ENCODE measurements at regions not wholly inside any gene's neighbourhood (a gene's known extent, or its start where the extent isn't known, plus 50 kb on each side); places are given as distances from the start of the nearest gene placed in this dataset.

DNA sequence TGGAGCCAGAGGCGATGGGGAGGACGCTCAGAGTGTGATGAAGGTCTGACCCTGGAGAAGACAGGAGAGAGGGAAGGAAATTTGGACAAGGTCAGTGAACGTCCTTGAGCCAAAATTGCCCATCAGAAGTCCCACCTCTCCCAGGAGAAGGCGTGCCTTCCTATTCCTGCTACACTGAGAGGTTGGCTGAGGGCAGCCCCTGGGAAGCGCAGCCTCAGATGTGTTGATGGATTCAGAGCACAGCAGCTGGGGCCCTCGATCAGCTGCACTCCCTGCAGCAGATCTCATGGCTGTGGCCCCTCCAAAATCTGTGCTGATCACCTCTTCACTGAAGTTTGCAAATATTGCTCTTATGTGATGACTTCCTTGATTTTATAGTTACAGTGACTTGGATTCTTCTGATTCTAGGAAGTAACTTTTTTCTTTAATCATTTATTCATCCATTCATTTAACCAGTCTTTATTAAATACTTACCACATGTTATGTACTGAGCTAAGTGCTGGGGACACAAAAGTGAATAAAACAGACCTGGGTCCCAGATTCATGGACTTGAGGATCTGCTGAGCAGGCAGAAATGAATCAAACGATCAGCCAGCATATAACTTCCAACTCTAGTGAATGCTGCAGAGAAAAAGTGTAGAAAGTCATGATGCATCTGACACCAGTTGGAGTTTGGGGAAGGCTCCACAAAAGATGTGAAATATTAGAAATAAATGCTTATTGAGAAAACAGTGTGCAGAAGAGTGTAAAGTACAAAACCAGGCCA, 69.6 kb upstream of the ARMC2 start:
- no peak for DNase-seq (ENCODE audit: low read depth, low spot score)

DNA sequence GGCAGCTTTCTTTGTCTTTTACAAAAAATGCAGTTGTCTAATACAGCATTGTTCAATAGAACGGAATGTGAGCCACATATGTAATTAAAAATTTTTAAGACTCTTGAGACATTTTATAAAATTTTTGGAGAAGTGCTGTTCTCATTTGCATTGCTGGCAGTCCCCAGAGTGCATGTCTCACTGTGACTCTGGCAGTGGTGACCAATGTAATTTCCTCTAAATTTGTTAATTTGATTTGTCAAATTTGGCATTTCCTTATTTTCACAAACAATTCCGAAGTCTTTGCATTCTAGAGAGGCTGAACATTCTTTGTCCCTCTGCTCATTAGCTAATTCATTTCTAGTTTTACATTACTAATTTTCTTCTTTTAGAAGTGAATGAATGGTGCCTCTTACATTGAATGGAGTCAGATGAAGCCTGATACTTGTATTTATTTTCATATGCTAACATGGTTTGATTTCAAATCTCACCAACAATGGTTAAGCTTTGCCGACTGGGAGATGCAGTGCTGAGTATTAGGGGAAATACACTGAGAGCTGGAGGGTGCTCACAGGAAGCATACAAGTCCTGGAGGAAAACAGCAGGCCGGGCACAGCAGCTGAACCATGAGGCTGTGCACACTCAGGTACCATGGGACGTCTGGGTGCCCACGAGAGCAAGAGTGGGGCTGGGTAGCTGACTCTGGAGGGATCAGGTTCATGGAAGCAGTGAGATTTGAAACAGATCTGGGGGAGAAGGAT, 68.5 kb upstream of the ARMC2 start:
- DNase-seq (ENCODE audit: low read depth, low spot score): no peak

DNA sequence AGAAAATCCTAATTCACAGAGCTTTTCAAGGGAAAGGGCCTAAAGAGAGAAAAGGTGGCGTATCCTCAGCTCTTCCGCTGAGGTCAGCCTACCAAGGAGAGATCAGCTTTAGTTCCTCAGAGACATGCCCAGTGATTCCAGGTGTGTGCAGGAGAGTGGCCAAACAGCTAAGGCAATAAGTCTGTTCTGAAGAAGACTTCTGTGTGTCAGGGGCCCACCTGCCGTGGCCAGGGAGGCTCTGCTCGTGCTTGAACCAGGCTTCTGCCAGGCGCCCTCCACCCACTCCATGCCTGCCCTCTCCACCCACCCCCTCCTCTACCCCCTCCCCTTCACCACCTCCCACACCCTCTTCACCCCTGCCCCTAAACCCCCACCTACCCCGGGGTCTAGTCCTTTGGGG, 67.4 kb upstream of the ARMC2 start:
- DNase-seq (ENCODE audit: low read depth, low spot score): no peak

DNA sequence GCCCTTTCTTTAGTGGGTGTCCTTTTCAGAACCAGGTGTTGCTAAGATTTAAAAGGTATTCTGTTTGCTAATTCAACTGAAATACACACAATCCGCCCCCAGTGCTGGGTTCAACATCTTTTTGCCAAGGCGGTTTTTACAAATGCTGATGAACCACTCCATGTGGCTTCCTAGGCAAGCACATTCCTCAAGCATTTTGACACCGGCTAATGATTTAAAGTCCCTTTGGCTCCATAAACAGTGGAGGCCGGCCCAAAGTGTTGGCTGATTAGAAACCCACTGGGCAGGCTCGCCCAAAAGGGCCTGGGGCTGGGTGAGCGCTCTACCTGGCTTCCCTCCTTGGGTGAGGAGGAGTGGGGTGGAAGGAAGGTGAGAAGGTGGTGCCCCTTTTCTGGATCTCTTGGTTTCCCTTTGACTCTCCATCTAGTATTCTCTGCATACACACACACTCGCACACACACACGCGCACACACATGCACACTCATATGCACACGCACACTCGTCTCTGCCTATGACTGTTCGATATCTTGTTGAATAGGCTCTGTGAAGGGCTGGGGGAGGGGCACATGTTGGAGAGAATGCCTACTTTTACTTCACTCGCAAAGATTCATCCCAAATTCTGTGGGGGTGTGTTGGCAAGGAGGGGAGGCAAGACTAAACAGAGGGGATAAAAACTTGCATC, 66.7 kb upstream of the ARMC2 start:
- peak; percentile 60 for DNase-seq (ENCODE audit: low read depth, low spot score)

DNA sequence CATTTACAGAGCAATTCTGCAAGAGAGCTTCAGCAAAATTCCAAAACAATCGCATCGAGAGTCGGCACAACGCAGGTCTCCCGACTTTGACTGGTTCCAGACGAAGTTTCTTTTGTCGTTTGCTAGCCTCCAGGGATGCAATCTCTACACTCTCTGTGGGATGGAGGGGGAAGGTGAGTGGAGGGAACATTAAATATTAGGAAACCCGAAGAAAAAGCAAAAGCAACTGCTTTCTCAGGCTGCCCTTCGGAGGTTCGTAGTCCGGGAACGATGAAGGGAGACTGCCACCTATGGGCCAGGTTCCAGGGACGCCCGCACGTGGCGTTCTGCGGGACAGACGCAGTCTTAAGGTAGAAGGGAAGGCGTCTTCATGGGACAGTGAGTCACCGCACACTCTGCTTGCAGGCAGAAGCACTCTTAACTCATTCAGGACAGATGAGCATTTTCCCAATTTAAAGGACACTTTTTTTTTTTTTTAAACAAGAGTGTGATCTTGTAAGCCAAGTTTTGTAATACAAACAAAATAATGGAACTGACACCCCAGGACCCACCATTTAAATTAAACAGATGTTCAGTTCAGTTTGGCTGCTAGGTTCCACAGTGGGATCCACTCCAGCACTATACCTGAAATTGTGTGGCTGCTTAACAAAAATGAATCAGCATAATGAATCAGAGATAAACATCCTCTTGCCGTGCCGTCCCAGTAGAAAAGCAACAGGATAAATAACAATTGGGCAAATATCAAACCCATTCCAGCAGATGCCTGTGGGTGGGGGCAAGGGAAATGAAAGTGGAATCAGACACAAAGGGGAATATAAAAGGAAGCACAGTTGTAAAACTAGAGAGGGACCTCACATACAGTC, 65.8 kb upstream of the ARMC2 start:
- DNase-seq (ENCODE audit: low read depth, low spot score): peak; percentile 65

DNA sequence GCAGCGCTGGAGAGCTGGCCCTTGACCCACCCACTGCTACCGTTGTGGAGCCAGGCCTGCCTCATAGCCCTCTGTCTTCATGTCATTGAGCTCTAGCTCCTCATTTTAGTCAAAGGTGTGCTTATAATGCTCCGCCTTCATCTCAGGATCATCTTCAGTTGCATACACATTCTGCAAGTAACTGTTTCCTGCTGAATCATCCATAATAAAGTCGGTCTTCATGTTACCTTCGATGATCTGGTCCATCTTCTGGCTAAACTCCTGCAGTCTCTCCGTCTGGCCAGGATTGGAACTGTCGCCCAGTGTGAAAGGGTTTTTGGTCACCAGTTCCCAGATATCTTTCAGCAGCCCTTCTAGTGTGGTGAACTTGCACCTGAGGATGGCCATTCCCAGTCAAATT, 62.6 kb upstream of the ARMC2 start:
- DNase-seq (ENCODE audit: low read depth, low spot score): no peak

DNA sequence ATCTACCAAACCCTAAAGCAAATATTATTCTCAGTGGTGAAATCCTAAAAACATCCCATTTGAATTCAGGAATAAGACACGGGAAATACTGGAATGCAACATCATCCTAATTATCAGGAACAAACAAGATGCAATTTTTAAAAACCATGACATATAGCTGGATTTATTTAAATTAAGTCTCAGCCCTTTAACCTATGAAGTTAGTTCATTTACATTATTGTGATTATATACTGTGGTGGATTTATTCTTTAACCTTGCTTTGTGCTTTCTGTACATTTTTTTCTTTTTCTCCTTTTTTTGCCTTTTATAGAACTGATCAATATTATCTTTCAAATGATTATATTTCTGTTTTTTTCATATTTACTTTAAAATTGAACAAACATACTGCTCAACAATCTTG, 59.8 kb upstream of the ARMC2 start:
- DNase-seq (ENCODE audit: low read depth, low spot score): no peak

DNA sequence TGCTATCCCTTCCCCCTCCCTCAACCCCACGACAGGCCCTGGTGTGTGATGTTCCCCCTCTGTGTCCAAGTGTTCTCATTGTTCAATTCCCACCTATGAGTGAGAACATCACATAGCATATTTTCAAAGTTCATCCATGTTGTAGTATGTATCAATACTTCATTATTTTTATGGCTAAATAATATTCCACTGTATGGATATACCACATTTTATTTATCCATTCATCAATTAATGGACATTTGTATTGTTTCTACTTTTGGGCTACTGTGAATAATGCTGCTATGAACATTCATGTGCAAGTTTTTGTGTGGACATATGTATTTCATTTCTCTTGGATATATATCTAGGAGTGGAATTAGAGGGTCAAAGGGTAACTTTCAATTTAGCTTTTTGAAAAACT, 58.7 kb upstream of the ARMC2 start:
- no peak for DNase-seq (ENCODE audit: low read depth, low spot score)

DNA sequence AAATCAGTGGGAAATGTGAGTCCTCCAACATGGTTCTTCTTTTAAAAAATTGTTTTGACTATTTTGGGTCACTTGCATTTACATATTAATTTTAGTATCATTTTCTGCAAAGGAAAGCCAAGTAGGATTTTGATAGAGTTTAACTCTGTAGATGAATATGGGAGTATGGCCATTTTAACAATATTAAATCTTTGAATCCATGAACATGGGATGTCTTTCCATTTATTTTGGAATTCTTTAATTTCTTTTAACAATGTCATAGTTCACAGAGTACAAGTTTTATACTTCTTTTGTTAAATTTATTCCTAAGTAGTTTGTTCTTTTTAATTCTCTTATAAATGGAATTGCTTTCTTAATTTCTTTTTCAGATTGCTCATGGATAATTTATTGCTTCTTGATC, 56.5 kb upstream of the ARMC2 start:
- DNase-seq (ENCODE audit: low read depth, low spot score): no peak

DNA sequence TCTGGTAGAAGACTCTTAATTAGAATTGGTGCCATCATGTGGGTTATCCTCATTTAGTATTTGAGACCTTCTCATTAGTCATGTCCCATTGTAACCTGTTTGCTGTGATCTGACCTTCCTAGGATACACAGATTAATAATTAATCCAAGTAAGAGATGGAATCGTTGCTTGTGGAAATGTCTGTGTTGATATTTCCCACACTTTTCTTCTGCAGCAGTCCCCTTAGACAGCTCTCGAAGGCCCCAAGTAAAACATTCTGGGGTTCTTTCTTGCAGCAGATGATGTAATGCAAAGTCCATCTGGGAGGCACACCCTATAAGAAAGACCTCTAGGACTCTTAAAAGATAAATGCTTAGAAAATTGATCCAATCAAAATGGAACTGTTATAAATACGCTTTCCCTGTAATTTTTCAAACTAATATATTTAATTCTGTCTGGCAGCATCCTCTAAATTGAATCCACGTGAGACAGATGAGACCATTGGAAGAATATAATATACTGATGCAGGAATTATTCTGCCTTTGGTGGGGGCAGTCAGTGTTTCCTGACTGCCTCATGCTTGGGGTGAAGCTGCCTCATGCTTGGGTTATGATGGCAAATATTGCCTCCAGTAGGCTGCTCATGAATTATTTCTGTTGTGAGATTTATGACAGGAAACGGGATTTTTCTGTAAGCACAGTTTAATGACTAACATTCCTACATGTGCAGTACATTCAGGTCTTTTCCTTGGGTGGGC, 54.5 kb upstream of the ARMC2 start:
- DNase-seq (ENCODE audit: low read depth, low spot score): no peak

DNA sequence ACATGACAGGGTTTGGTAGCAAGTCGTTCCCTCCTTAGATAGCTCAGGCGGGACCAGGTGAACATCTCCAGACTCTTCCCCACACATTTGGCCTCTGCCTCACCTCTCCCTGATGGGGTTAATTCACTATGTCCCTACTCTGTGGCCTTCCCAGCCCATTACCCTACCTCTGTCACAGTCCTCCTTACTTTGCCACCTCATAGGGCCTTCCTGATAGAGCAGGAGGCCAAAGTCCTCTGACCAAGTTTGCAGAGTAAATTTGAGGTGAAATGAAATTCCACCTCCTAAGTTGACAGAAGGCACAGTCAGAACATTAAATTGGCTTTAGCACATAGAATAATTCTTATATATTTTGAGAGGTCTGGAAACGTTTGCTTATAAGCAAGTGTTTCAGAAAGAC, 53.1 kb upstream of the ARMC2 start:
- DNase-seq (ENCODE audit: low read depth, low spot score): no peak

DNA sequence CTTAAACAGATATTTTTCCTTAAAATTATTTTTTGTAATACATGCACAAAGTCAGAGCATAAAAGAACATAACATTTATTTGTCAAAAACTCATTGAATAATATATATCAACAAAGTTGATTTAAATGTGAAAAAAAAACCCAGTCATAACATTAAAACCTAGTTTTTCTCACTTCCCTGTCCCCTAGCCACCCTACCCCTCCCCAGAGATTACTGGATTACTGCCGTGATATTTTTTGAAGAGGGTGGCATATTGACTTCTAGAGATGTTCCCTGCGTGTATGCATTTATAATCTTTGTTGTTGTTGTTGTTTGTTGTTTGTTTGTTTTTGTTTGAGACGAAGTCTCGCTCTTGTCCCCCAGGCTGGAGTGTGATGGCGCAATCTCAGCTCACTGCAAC, 52.4 kb upstream of the ARMC2 start:
- DNase-seq (ENCODE audit: low read depth, low spot score): no peak

DNA sequence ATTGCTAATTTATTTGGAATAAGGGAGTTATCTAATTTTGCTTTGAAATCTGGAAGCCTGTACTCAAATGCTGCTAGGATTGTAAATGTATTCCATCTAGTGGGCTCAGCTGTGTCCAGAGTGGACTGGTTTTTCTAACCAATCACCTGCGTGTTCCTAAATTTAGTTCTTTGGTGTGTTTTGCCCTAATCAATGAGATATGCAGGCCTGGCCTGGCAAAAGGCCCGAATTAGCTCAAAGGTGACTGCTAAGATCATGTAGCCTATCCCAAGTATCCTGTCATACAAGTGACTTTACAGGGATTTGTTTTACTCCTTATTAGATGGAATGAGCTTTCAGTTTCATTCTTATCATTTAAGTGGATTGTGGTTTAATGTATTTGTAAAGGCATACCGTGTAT, 51.3 kb upstream of the ARMC2 start:
- no peak for DNase-seq (ENCODE audit: low read depth, low spot score)

DNA sequence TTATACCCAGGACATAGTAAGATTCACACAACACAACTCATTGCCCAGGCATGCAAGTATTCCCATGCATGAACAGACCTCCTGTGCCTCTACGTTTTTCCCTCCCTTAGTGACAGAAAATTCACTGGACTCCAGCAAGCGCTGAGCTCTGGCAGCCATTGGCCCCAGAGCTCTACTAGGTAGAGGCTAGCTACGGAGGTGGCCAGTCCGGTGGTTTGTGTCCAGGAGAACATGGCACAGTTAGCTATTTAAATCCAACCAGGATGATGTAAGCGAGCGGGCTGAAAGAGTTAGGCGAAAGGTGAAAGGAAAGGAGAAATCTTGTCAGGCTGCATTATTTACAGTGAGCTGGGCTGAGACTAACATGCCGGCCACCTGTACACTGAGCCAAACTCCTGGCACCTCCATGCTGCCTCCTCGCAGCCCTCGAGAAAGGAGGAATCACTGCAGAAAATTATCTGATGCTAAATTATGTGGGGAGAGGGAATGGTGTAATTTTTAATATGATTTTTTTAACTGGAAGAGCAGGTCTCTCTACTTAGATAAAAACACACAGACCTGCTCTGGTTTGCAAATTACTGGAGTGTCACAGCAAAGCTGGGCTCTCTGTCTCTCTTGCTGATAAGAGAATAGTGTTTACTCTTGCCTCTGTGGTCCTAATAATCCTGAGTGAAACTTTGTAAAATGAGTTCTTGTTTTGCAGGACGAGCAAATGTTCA, 50.1 kb upstream of the ARMC2 start:
- no peak for DNase-seq (ENCODE audit: low read depth, low spot score)
